Neuronal stem cell (in vitro differentiated cells): ENCODE measurements at regions not wholly inside any gene's neighbourhood (a gene's known extent, or its start where the extent isn't known, plus 50 kb on each side); places are given as distances from the start of the nearest gene placed in this dataset.

Experiments used
- DNase-seq: peaks from one replicate; pipeline ENCODE4 v3.0.0-alpha.2; 2013; ENCODE audit warnings: low spot score
- H2AFZ ChIP-seq: one replicate; pipeline ENCODE4 v1.6.1; 2013; ENCODE audit warnings: mild to moderate bottlenecking, low read length, inconsistent platforms
- H2AK5ac ChIP-seq: 2 replicates; pipeline ENCODE4 v1.6.1; 2013; ENCODE audit warnings: low read depth, mild to moderate bottlenecking, inconsistent platforms, low read length, moderate library complexity, mixed read lengths
- H2BK120ac ChIP-seq: 2 replicates; pipeline ENCODE4 v1.6.1; 2013; ENCODE audit warnings: low read depth, mild to moderate bottlenecking, inconsistent platforms, low read length, moderate library complexity, mixed read lengths
- H2BK12ac ChIP-seq: one replicate; pipeline ENCODE4 v1.6.1; 2013; ENCODE audit warnings: low read length, inconsistent platforms
- H2BK15ac ChIP-seq: 2 replicates; pipeline ENCODE4 v1.6.1; 2013; ENCODE audit warnings: mild to moderate bottlenecking, low read length, inconsistent platforms, mixed read lengths
- H2BK5ac ChIP-seq: one replicate; pipeline ENCODE4 v1.6.1; 2013; ENCODE audit warnings: inconsistent platforms, mild to moderate bottlenecking, low read length, moderate library complexity
- H3K14ac ChIP-seq: one replicate; pipeline ENCODE4 v1.6.1; 2013; ENCODE audit warnings: low read length, inconsistent platforms
- H3K18ac ChIP-seq: 2 replicates; pipeline ENCODE4 v1.6.1; 2013; ENCODE audit warnings: low read length, inconsistent platforms
- H3K23ac ChIP-seq: 2 replicates; pipeline ENCODE4 v1.6.1; 2013; ENCODE audit warnings: low read depth, mild to moderate bottlenecking, mixed read lengths, low read length, inconsistent platforms; ENCODE audit not compliant: poor library complexity
- H3K27ac ChIP-seq: replicated peaks from 3 replicates; pipeline ENCODE4 v1.5.1; 2013; ENCODE audit warnings: low read length, inconsistent platforms
- H3K27me3 ChIP-seq, 3 experiments: 2 replicates each; pipeline ENCODE4 v1.6.1; 2013; ENCODE audit warnings: low read length in 3 of 3, mild to moderate bottlenecking in 2 of 3, inconsistent platforms in 1 of 3, low read depth in 1 of 3, mixed read lengths in 1 of 3, moderate library complexity in 1 of 3; ENCODE audit not compliant: control insufficient read depth in 3 of 3, insufficient read depth in 3 of 3
- H3K36me3 ChIP-seq, 2 donors: replicated peaks in 1 of 2; 2 replicates each; pipeline ENCODE4 v1.6.1; 2013; ENCODE audit warnings: low read length in 2 of 2; ENCODE audit not compliant: control insufficient read depth in 2 of 2, insufficient read depth in 2 of 2
- H3K4ac ChIP-seq: 2 replicates; pipeline ENCODE4 v1.6.1; 2013; ENCODE audit warnings: inconsistent platforms, mild to moderate bottlenecking, low read length, moderate library complexity
- H3K4me1 ChIP-seq, 2 donors: 1 replicate in 1 of 2; 2 replicates in 1 of 2; pipeline ENCODE4 v1.6.1; 2013; ENCODE audit warnings: low read length in 2 of 2, low read depth in 1 of 2; ENCODE audit not compliant: control insufficient read depth in 2 of 2, insufficient read depth in 1 of 2
- H3K4me2 ChIP-seq: one replicate; pipeline ENCODE4 v1.6.1; 2013; ENCODE audit warnings: mild to moderate bottlenecking, low read length, inconsistent platforms; ENCODE audit not compliant: insufficient read depth, poor library complexity, severe bottlenecking
- H3K4me3 ChIP-seq, 2 donors: 2 replicates each; pipeline ENCODE4 v1.5.1; 2013; ENCODE audit warnings: low read length in 2 of 2, mild to moderate bottlenecking in 2 of 2, inconsistent platforms in 1 of 2, moderate library complexity in 1 of 2
- H3K79me1 ChIP-seq: one replicate; pipeline ENCODE4 v1.6.1; 2013; ENCODE audit warnings: low read depth, mild to moderate bottlenecking, inconsistent platforms, low read length, moderate library complexity
- H3K9ac ChIP-seq: one replicate; pipeline ENCODE4 v1.6.1; 2013; ENCODE audit warnings: mild to moderate bottlenecking, low read depth, low read length, inconsistent platforms; ENCODE audit not compliant: poor library complexity
- H3K9me3 ChIP-seq, 2 donors: replicated peaks in 1 of 2; 2 replicates each; pipeline versions ENCODE3 to v1.6.1; 2013; ENCODE audit warnings: low read length in 2 of 2, mild to moderate bottlenecking in 2 of 2, inconsistent platforms in 1 of 2, low read depth in 1 of 2, mixed read lengths in 1 of 2, moderate library complexity in 1 of 2; ENCODE audit not compliant: control insufficient read depth in 2 of 2, insufficient read depth in 1 of 2
- H4K8ac ChIP-seq: one replicate; pipeline ENCODE4 v1.6.1; 2013; ENCODE audit warnings: low read depth, mild to moderate bottlenecking, inconsistent platforms, low read length, moderate library complexity
- H4K91ac ChIP-seq: one replicate; pipeline ENCODE4 v1.6.1; 2013; ENCODE audit warnings: low read length, low read depth, mild to moderate bottlenecking, inconsistent platforms; ENCODE audit not compliant: poor library complexity
- WGBS, 2 donors: extraction: QIAGEN DNeasy Blood & Tissue Kit; methylation state at CpG; one replicate each; pipeline ENCODE4 v1.1.7; 2013; ENCODE audit warnings: missing lambda C conversion rate in 2 of 2, mixed read lengths in 1 of 2; ENCODE audit not compliant: insufficient read length in 2 of 2, insufficient replicate concordance in 1 of 2; ENCODE audit errors: extremely low coverage in 2 of 2; 5-methylcytosine and 5-hydroxymethylcytosine counted together

- Histone ChIP-seq H3K9ac (no peak overlapping the region), H3K14ac (no peak overlapping the region), H3K4me3 (no peak overlapping the region), H2BK120ac (no peak overlapping the region), H2BK15ac (no peak overlapping the region), H3K4me1 (no peaks in the 10 kb centered on the region), H2BK5ac (no peak overlapping the region), H3K18ac (no peak overlapping the region), H2AFZ (no peak overlapping the region), H3K23ac (no peak overlapping the region), H2AK5ac (no peak overlapping the region), H4K91ac (no peak overlapping the region), H3K4me2 (no peak overlapping the region), H2BK12ac (no peak overlapping the region), H3K9me3 (no peaks in the 10 kb centered on the region), H3K36me3 (no peaks in the 10 kb centered on the region), H3K4ac (no peak overlapping the region), H3K79me1 (no peaks in the 10 kb centered on the region), H3K27ac (no peak overlapping the region), H4K8ac (no peak overlapping the region), H3K27me3 (no peaks in the 10 kb centered on the region)
- DNase-seq = no peak
- WGBS, 2 donors = no CpG with 5 or more reads among the region's 4 CpGs
These were observed 137.6 kb downstream of the FAM124B start for GRCh38 chr2:224264259-224264658.

GRCh38 chr2:224263571-224264043, 138.3 kb downstream of the FAM124B start:
- no peaks in the 10 kb centered on the region for H3K79me1 ChIP-seq
- no peak overlapping the region for H2BK5ac ChIP-seq
- no peak overlapping the region for H3K4me3 ChIP-seq
- H3K36me3 ChIP-seq = no peaks in the 10 kb centered on the region
- no peak overlapping the region for H3K18ac ChIP-seq
- H3K14ac ChIP-seq = no peak overlapping the region
- H3K9ac ChIP-seq = no peak overlapping the region
- no peak overlapping the region for H3K23ac ChIP-seq
- no peaks in the 10 kb centered on the region for H3K4me1 ChIP-seq
- no peak overlapping the region for H4K8ac ChIP-seq
- no peak overlapping the region for H2AK5ac ChIP-seq
- WGBS, 2 donors = no CpG with 5 or more reads among the region's 1 CpG
- H2BK120ac ChIP-seq = no peak overlapping the region
- no peak overlapping the region for H3K27ac ChIP-seq
- DNase-seq = no peak
- no peak overlapping the region for H3K4me2 ChIP-seq
- no peak overlapping the region for H2BK12ac ChIP-seq
- H3K9me3 ChIP-seq = no peaks in the 10 kb centered on the region
- no peaks in the 10 kb centered on the region for H3K27me3 ChIP-seq
- H4K91ac ChIP-seq = no peak overlapping the region
- no peak overlapping the region for H2AFZ ChIP-seq
- no peak overlapping the region for H2BK15ac ChIP-seq
- no peak overlapping the region for H3K4ac ChIP-seq

GRCh38 chr2:224261326-224261725, 140.6 kb downstream of the FAM124B start:
- H2BK120ac ChIP-seq = no peak overlapping the region
- no peak overlapping the region for H2BK15ac ChIP-seq
- no peak overlapping the region for H3K18ac ChIP-seq
- no peak for DNase-seq
- no peak overlapping the region for H3K4me2 ChIP-seq
- no peaks in the 10 kb centered on the region for H3K4me1 ChIP-seq
- H4K8ac ChIP-seq = no peak overlapping the region
- H3K4me3 ChIP-seq = no peak overlapping the region
- no peaks in the 10 kb centered on the region for H3K9me3 ChIP-seq
- H2AFZ ChIP-seq = no peak overlapping the region
- no peak overlapping the region for H2AK5ac ChIP-seq
- no peak overlapping the region for H2BK5ac ChIP-seq
- no peak overlapping the region for H3K27ac ChIP-seq
- H4K91ac ChIP-seq = no peak overlapping the region
- no peak overlapping the region for H3K23ac ChIP-seq
- H3K9ac ChIP-seq = no peak overlapping the region
- WGBS, 2 donors = no CpG with 5 or more reads among the region's 1 CpG
- H3K27me3 ChIP-seq = no peaks in the 10 kb centered on the region
- H3K4ac ChIP-seq = no peak overlapping the region
- H3K36me3 ChIP-seq = no peaks in the 10 kb centered on the region
- H2BK12ac ChIP-seq = no peak overlapping the region
- no peaks in the 10 kb centered on the region for H3K79me1 ChIP-seq
- no peak overlapping the region for H3K14ac ChIP-seq

- Histone ChIP-seq H3K14ac (no peak overlapping the region), H3K9ac (no peak overlapping the region), H2BK5ac (no peak overlapping the region), H4K91ac (no peak overlapping the region), H3K79me1 (no peaks in the 10 kb centered on the region), H2BK120ac (no peak overlapping the region), H3K4ac (no peak overlapping the region), H3K27me3 (no peaks in the 10 kb centered on the region), H3K23ac (no peak overlapping the region), H3K4me3 (no peak overlapping the region), H3K36me3 (no peaks in the 10 kb centered on the region), H3K4me1 (no peaks in the 10 kb centered on the region), H4K8ac (no peak overlapping the region), H3K4me2 (no peak overlapping the region), H2BK12ac (no peak overlapping the region), H2BK15ac (no peak overlapping the region), H2AK5ac (no peak overlapping the region), H2AFZ (no peak overlapping the region), H3K27ac (no peak overlapping the region), H3K9me3 (no peaks in the 10 kb centered on the region), H3K18ac (no peak overlapping the region)
- no peak for DNase-seq
- no CpG with 5 or more reads among the region's 7 CpGs for WGBS, 2 donors
These were observed 141.4 kb downstream of the FAM124B start for GRCh38 chr2:224260372-224261020.
